Uterus (tissue), 2 donors: ENCODE measurements at regions not wholly inside any gene's neighbourhood (a gene's known extent, or its start where the extent isn't known, plus 50 kb on each side); places are given as distances from the start of the nearest gene placed in this dataset.

Experiments
- POLR2A ChIP-seq, 2 donors: fragments of 450-650 bp; IDR thresholded peaks; one replicate each; pipeline ENCODE4 v1.6.1; 2016; ENCODE audit warnings: antibody characterized with exemption in 2 of 2, mild to moderate bottlenecking in 1 of 2, moderate library complexity in 1 of 2
- TF ChIP-seq, protein P1 (sequence below), 4 experiments: fragments of 200-600 bp in 2 of 4; fragments of 450-650 bp in 2 of 4; sonication (generic) in 2 of 4; IDR thresholded peaks; one replicate each; pipeline ENCODE4 v1.5.1; 2016 to 2019; ENCODE audit warnings: antibody characterized with exemption in 4 of 4, mild to moderate bottlenecking in 2 of 4, moderate library complexity in 1 of 4

- TF ChIP-seq POLR2A (IDR thresholded peaks at IDR 0.05) = no peak
- TF ChIP-seq, protein P1, sequence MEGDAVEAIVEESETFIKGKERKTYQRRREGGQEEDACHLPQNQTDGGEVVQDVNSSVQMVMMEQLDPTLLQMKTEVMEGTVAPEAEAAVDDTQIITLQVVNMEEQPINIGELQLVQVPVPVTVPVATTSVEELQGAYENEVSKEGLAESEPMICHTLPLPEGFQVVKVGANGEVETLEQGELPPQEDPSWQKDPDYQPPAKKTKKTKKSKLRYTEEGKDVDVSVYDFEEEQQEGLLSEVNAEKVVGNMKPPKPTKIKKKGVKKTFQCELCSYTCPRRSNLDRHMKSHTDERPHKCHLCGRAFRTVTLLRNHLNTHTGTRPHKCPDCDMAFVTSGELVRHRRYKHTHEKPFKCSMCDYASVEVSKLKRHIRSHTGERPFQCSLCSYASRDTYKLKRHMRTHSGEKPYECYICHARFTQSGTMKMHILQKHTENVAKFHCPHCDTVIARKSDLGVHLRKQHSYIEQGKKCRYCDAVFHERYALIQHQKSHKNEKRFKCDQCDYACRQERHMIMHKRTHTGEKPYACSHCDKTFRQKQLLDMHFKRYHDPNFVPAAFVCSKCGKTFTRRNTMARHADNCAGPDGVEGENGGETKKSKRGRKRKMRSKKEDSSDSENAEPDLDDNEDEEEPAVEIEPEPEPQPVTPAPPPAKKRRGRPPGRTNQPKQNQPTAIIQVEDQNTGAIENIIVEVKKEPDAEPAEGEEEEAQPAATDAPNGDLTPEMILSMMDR (IDR thresholded peaks at IDR 0.05) = no peak
Measured at GRCh38 chr11:10358696-10359095, 53.8 kb downstream of the ADM start.
